GM19463 (cell line): ENCODE measurements at regions not wholly inside any gene's neighbourhood (a gene's known extent, or its start where the extent isn't known, plus 50 kb on each side); places are given as distances from the start of the nearest gene placed in this dataset.
"Not testable (repeated sequence)": the region's sequence is repeated elsewhere in the genome, so short reads cannot be mapped to it uniquely, and the experiment has no call there.

Experiments
- ATAC-seq: cut with Tn5 transposase; IDR thresholded peaks from one replicate; pipeline ENCODE4 v1.9.1; 2021; ENCODE audit warnings: mild to moderate bottlenecking, moderate library complexity; ENCODE audit not compliant: unreplicated experiment

DNA sequence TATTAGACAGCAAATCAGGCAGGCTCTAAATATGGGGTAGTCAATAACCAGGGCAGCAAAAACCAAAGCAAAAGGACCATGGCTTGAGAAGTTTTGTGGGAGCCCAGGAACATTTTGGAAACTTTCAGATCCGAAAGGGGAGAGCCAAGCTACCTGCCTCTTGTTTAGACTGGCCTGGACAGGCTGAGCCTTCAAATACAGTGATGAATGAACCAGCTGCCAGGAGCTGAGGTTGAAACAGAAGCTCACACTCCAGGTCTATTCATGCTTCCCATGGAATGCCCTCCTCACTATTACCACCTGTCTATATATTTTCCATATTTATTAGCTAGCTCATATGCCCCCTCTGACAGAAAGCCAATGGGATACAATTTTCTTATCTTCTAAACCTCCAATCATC lies 150.8 kb upstream of the SLC44A1 start:
- ATAC-seq: no peak

DNA sequence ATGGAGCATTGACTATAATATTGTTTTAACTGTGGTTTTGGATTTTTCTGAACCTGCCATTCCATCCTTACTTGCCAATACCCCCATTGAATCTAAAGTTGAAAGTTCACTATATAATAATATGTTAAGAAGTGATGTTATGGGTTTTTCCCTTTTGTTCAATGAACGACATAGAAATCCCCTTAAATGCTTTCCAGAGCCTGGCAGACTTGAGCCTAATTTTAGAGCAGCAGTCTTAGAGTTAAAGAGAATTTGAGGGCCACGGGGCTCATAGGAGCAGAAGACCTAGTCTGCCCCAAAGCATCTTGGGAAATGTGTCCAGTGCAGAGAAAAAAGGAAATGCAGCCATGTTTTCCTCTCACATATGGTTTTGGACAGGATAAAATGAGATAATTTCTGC lies 146.1 kb upstream of the SLC44A1 start:
- ATAC-seq: peak; percentile 63

DNA sequence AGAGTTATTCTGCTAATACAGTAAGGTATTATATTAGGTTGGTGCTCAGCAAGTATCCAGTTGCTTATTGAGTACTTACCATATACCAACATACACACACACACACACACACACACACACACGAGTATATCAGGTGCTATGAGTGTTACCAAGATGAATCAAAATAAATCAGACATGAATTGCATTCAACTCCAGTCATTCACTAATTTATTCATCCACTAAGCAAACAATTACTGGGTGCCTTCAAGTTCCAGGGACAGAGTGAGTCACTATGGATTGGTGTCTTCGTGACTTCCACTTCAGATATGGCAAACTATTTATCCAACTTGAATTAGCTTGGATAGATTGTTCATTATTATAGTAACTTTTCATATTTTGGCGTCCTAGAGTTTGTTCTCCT lies 140.7 kb upstream of the SLC44A1 start:
- ATAC-seq: no peak

DNA sequence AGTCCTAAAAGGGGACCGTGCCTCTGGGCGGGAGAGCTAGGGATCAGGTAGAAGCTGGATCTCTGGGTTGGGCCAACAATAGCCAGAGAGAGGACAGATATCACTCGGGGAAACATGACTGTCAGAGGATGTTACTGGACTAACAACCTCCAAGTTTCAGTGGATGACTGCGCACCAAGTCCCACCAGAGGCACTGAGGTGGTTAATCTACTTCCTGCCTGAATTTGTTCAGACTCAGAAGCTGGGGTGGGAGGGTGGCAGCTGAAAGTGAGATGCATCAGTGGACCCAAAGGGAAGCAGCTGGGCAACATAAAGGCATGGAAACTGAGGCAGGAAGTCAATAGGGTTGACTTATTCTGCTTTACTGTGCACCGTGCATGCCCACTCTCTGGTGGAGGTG lies 130.1 kb upstream of the SLC44A1 start:
- peak; percentile 47 for ATAC-seq

DNA sequence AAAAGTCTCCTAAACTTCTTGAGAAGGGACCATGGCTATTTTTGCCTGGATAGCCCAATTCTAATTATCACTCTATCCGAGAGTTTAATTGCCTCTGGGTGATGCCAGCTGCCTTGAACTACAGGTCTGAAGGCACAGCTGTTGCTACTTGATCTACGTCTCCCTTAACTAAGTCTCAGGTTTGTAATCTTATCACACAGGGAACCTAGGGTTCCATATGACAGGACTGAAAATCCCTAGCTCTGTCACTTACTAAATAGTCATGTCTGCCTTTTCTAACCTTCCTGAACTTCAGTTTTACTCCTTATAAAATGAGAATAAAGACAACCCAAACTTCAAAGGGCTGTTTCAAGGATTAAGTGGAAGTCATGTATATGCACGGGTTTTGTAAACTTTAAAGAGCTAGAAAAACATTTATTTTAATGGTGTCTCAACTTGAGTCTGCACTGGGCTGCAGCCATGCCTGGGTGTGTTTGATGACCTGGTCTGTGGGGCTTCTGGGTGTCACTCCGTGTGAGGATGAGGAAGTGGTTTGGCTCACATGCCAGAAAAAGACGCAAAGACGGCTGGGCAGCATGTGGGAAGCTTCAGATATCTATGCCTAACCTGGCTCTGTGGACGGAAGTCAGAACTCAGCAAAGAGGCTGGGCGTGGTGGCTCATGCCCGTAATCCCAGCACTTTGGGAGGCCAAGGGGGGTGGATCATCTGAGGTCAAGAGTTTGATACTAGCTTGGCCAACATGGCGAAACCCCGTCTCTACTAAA lies 129.3 kb upstream of the SLC44A1 start:
- ATAC-seq: peak; percentile 84

DNA sequence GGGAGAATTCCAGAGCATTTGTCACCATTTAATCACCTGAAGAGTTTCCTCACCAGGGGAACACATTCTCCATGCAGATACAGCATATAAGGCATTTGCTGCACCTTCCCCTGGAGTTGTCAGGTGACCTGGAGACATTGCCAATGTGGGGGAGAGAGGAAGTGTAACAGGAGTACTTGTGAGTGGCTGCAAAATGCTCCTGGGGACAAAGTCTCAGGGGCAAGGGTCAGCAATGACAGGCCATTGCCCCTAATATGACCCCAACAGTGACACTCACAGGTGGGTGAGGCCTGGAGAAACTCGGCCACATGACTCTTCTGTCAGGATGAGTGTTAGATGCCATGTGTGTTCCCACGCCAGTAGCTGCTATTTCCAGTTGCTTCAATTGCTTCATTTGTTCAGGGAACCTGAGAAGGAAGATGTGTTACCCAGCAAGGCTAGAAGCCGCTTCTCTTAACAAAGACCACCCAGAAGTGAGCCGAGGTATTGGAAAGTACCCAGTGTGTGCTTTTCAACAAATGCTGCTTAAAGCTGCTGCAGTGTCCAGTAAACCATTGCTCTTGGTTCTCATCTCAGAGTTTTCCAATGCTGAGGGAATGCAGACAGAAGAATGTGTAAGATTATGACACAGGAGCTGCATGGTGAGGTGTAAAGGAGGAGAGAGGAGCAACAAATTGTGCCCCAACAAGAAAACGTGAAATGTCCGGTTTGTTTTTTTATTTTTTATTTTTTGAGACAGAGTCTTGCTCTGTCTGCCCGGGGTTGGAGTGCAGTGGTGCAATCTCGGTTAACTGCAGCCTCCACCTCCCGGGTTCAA lies 128.2 kb upstream of the SLC44A1 start:
- ATAC-seq: no peak

DNA sequence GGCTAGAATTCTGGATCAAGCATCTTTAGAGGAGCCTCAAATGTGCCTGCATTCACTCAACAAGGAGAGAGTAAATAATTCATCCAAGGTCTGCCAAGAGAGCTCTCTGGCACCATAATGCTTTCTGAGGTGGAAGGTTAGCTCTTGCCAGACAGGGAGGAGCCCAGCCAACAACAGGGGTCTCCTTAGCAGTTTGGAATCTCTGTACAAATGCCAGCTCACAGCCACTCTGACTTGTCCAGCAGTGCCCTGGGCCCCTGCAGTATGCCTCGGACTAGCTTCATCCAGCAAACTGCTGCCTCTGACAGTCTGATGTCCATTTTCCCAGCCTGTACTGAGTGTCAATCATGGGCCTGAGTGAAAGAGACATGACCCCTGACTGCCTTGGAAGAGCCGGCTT lies 127.2 kb upstream of the SLC44A1 start:
- ATAC-seq: no peak

DNA sequence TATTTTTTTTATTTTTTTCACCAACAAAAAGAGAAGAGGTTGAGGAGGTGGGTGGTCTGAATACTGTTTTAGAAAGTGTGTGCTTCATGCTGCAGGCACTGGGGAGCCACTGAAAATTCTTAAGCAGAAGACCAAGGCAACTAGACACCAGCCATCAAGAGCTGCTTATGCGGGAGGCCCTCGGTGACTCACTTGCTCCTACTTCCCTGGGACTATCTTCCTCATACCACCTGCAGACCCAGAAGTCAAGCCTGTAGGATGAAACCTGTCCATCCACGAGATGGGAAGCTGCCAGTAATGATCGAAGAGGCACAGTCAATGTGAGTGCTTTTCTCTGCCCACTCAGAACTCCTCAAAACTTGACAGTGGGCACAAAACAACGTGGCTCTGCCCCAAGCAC lies 125.8 kb upstream of the SLC44A1 start:
- ATAC-seq: no peak

DNA sequence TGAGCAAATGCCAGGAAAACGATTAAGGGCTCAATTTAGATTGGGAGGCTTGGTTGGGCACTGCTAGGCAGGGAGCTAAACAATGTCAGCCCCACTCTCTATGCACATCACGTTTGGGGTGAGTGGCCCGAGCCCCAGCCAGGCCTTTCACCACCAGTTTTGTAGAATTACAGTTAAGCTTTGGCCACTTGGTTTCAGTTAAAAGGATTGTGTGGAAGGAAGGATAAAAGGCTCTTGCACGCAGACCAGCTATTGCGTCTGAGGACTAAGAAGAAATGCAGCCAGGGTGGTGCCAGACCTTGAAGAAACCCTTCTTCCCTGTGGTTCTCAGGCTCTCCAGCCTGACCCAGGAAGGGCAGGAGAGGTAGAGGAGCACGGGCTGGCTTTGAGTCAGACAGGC lies 125.3 kb upstream of the SLC44A1 start:
- no peak for ATAC-seq

DNA sequence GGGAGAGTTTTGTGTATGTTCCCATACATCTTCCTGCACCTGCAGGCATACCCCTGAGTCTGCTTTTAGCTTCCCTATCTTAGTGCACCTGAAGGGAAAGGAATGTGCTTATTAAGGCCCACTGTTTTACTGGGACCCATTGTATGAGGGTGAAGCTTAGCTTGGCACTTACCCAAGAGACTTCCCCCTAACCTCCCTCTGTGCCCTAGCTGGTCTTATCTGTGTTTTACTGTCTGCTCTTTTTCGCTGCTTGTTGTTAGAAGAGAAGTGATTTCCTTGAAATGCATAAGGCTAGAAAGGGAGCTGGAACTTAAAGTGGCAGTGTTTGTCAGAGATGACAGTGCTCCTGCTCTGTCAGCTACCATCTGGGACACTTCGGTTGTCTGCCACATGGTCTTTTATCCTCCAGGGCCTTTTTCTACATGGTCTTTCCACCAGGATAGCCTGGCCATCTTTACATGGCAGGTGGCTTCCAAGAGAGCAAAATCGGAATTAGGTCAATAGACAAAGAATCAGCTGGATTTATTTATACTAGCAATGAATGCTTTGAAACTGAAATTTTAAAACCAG lies 122.5 kb upstream of the SLC44A1 start:
- ATAC-seq: no peak

DNA sequence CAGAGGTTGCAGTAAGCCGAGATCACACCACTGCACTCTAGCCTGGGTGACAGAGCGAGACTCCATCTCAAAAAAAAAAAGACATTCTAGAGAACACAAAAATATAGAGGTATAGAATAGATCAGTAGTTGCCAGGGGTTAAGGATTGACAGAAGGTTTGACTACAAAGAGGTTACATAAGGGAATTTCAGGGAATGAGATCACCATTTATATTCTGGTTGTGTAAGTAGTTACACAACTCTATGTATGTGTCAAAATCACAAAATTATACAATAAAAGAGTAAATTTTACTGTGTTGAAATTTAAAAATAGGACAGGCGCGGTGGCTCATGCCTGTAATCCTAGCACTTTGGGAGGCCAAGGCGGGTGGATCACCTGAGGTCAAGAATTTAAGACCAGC lies 119.9 kb upstream of the SLC44A1 start:
- not testable (repeated sequence) for ATAC-seq

DNA sequence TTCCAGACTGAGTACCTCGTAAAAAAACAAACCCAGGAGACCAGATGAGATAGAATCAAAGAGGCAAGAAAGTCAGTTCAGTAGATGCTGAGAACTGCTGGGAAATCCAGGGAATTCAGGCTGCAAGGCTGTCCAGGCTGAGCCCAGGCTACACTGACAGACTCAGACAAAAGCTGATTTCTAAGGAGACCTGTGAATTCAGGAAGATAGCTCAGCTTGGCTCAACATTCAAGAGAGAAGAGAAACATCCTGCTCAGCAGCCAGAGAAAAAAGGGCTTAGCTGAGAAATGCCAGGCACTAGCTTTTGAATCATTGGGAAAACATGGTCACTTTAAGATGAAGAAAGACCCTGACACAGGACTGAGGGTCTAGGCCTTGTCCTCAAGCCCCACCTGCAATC lies 118.2 kb upstream of the SLC44A1 start:
- no peak for ATAC-seq

DNA sequence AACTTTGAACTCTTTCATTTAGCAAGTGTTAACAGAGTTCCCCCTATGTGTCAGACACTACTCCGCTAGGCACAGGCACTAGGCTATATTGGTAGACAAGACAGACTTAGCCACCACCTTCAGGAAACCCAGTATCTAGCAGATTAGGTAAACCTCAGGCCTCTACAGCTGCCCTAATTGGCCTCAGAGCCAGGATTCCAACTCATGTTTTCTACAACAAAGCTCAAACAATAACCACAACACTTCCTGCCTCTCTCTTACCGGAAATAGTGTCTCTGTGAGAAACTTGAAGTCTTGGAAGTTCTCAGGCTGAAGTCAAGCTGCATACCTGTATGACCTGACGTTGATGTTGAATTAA lies 116.6 kb upstream of the SLC44A1 start:
- ATAC-seq: peak; percentile 99

DNA sequence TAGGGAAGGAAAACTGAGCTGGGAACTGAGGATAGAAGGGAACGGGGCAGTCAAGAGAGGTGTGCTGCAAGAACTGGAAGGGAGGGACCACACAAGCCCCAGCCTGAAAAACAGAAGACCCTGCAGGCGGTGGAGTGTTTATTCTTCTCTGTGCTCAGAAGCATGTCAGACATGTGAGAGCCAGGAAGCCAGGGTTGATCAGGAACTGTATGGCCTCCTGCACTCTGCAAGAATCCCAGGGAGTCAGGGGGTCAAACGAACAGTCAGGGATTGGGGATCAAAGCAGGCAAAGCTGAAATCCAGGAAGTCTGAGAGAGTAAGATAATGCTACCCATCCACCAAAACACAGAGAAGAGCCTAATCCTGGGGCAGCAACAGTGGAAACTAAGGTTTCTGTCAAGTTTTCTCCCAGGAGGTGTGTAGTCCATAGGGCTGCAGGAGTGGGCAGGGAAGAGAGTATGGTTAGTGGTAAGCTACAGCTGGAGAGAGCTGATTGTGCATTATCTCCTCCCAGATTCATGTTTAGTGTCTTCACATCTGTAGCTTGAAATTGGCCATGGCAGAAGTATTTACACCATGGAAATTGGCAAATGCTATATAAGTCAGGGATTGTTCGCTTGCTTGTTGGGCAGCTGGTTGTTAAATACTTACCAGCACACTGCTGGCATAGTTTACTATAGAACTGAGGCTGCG lies 115.4 kb upstream of the SLC44A1 start:
- no peak for ATAC-seq

DNA sequence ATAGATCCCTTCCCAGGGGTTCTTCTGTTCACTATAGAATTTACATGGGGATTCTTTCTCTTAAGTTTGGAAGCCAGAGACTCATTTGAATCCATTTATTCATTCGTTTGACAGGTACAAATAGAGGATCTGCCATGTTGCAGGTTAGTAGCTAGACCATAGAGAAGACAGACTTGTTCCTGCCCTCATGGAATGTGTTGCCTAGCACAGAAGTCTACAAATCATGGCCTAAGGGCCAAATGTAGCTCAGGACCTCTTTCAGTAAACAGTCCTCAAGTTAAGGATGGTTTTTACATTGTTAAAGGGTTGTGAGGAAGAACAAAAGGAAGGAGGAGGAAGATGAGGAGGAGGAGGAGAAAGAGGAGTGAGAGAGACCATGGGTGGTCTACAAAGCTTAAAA lies 114.7 kb upstream of the SLC44A1 start:
- ATAC-seq: no peak

DNA sequence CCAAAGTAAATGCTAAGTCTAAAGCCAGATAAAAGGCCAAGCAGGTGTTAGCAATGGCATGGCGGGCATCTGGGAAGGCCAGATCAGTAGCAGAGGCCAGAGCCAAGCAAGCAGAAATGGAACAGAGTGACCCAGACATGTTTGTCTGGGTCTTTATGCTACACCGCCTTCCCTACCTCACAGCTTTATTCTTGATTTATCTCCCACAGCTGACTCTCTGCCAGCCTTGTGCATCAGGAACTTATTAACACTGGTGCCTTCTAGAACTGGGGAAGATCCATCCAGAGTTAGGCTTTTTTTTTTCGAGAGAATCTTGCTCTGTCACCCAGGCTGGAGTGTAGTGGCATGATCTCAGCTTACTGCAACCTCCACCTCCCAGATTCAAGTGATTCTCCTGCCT lies 112.5 kb upstream of the SLC44A1 start:
- no peak for ATAC-seq

DNA sequence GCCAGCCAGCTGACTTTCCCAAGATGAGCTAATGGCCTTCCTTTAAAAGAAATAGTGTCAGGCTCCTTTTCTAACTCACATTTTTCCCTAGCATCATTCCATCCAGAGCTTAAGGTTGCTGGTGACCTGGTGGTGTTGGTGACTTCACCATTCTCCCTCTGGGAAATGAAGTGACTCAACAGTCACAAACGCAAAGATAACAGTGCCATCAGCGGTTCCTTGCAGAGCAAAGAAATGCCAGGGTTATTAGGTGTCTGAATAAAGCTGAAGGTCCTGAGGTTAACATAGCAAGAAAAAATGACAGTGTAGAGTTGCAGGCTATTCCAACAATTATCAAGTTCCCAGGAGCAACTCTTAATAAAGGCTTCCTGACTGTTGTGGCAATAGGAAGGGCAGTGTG lies 111.8 kb upstream of the SLC44A1 start:
- ATAC-seq: no peak

DNA sequence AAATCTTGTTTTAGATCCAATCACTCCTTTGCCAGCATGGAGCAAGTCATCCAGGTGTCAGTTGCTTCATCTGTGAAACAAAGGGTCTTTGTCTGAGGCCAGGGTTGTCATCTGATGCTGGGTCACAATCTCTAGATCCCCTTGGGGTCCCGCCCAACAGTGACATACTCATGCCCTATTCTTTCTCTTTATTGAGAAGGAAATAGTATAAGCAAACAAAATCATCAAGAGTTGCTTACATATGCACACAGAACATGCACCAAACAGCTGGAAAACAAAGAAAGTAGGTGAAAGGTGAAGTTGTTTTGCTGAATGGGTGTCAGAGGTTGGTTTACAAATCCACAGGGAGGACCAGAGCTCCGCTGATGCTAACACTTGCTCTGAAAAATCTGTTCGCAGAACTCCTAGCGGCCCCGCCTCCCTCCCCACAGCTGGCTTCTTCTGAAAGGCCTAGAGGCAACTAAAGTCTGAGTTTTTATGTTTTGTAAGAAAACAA lies 106.1 kb upstream of the SLC44A1 start:
- no peak for ATAC-seq

DNA sequence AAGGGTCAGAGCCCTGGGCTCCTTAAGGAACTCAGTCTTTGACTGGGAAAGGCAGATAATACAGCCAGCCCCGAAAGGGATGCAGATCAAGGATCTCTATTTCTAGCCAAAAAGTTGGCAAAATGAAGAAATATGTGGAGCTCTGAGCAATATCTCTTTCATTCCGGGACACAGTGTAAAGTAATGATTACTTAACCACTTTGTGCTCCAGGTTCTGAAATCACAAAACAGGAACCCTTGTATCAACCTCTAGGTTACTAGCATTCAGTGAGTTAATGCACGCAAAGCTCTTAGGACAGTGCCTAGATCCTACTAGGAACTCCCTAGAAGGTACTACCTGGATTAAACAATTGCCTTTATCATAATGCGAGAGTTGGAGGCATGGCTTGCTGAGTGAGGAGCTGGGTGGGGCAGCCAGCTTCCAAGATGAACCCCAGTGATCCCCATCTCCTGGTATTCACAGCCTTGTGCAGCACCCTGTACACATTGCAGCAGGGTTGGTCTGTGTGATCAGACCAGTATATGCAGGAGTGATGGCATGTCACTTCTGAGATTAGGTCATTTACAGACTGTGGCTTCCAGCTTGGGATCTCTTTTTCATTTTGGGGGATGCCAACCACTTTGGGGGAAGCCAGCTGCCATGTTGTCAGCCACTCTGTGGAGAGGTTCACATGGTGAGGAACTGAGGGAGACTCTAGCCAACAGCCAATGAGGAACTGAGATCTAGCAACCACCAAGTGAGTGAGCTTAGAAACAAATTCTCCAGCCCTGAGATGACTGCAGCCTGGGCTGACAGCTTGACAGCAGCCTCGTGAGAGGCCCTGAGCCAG lies 103.1 kb upstream of the SLC44A1 start:
- ATAC-seq: peak; percentile 90

DNA sequence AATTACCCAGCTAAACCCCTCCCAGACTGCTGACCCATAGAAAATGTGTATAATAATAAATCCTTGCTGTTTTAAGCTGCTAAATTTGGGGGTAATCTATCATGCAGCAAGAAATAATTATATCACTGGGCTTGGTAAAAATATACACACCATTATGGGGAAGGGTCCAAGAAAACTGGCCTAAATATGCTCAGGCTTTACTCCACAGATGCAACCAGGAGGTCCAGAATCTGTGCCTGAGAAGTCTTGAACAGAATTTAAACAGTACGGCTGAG lies 102.5 kb upstream of the SLC44A1 start:
- ATAC-seq: no peak
